GM21619 (cell line): ENCODE measurements at regions not wholly inside any gene's neighbourhood (a gene's known extent, or its start where the extent isn't known, plus 50 kb on each side); places are given as distances from the start of the nearest gene placed in this dataset.

ENCODE experiments used
- ATAC-seq: cut with Tn5 transposase; IDR thresholded peaks from one replicate; pipeline ENCODE4 v1.9.1; 2021; ENCODE audit not compliant: unreplicated experiment

DNA sequence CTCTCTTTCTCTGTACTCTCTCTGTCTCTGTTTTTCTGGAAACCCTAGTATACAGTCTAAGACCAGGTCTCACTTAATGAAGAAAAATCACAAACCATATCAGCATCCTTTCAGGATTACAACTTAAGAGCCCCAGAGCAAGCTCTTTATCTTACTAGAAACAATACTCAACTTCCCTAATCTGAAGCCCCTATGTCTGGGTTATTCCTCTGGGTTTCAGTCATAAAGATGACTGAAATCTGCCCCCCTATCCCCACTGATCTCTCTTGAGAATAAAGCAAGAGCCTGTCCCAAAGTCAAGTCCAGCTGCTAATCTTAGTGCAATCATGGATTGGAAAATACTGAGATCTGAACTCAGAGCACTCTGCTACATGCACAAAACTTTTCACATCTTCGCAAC, 53.9 kb upstream of the PICALM start:
- no peak for ATAC-seq

DNA sequence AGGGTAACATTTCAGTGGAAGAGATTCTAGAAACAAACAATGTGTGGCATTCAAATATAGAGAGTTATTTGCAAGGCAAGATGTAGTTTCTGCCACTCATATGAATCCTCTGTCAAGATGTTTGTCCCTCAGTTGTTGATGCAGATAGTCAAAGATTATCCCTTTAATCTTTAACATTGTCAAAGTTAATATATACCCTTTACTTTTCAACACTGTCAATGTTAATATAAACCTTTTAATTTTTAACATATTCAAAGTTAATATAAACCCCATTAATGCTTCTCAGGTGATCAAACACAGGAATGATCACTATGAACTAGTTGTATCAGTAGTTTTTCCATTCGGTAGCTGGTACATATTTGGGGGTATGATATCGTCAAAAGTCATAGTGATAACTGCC, 51.9 kb upstream of the PICALM start:
- no peak for ATAC-seq

DNA sequence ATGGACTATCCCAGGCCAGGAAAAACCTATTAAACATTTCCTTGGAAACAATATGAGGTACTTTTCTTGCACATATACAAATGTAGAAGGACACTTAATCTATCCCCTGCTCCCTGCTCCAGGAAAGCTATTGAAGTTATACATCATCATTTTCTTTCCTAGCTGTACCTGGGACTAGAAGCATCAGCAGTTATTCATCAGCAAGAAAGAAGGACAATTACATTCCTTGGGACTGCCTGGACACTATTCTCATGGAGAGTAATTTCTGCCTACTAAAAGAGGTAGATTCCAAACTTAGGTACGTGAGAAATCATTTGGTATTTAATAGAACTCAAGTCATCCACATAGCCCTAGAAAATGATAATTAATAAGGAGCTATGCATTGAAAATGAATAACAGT, 51.0 kb upstream of the PICALM start:
- no peak for ATAC-seq

DNA sequence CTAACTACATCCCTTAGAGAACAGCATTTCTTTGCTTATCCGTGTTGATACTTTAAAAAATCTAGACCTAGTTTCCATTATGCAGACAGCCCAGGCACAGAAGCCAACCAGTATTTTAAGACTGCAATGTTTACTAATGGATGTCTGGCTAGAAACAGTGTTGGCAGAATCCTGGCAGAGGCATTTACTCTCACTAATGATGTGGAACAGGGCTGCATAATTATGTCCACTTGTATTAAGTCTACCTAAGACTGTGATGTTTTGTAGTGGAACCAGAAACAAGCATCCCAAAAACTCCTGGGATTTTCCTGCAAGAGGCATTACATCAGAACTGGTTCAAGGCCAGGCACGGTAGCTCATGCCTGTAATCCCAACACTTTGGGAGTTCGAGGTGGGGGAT, 50.2 kb upstream of the PICALM start:
- no peak for ATAC-seq
